ENCODE measurements at regions not wholly inside any gene's neighbourhood (a gene's known extent, or its start where the extent isn't known, plus 50 kb on each side); places are given as distances from the start of the nearest gene placed in this dataset.

GRCh38 chr5:106459541-106459940 is 1211.2 kb downstream of the EFNA5 start:
- H3K4me3 ChIP-seq = no peak overlapping the region
- H3K4me1 ChIP-seq = no peaks in the 10 kb centered on the region

GRCh38 chr5:106454651-106455415 is 1215.9 kb downstream of the EFNA5 start:
- Histone ChIP-seq H3K36me3 (no peaks in the 10 kb centered on the region), H3K27ac (no peak overlapping the region), H3K4me3 (no peak overlapping the region), H3K27me3 (no peaks in the 10 kb centered on the region), H3K4me1 (no peaks in the 10 kb centered on the region), H3K9me3 (no peaks in the 10 kb centered on the region)
- intact Hi-C loops (cut with DNase I) = no loop called here
- 70 to 72% methylated on average over 3 of the region's 3 CpGs for WGBS, 2 donors
- no peak for DNase-seq
- TF ChIP-seq POLR2A (IDR thresholded peaks at IDR 0.05) (no peak), EP300 (IDR thresholded peaks at IDR 0.05) (no peak), POLR2AphosphoS5 (IDR thresholded peaks at IDR 0.05) (no peak), CTCF (IDR thresholded peaks at IDR 0.05) (no peak)

More at GRCh38 chr5:106459541-106459940, 1211.2 kb downstream of the EFNA5 start:
- no peak for DNase-seq
- Histone ChIP-seq H3K27me3 (no peaks in the 10 kb centered on the region), H3K36me3 (no peaks in the 10 kb centered on the region), H3K27ac (no peak overlapping the region), H3K9me3 (no peaks in the 10 kb centered on the region)
- intact Hi-C loops (cut with DNase I) = no loop called here
- 87 to 93% methylated on average over 4 of the region's 4 CpGs for WGBS, 2 donors
- TF ChIP-seq POLR2AphosphoS5 (IDR thresholded peaks at IDR 0.05) = no peak
- no peak for TF ChIP-seq CTCF (IDR thresholded peaks at IDR 0.05)
- TF ChIP-seq EP300 (IDR thresholded peaks at IDR 0.05) = no peak
- TF ChIP-seq POLR2A (IDR thresholded peaks at IDR 0.05) = no peak

GRCh38 chr5:106454050-106454449 is 1216.7 kb downstream of the EFNA5 start:
- TF ChIP-seq POLR2A (IDR thresholded peaks at IDR 0.05) (no peak), EP300 (IDR thresholded peaks at IDR 0.05) (no peak), POLR2AphosphoS5 (IDR thresholded peaks at IDR 0.05) (no peak), CTCF (IDR thresholded peaks at IDR 0.05) (no peak)
- whole genome bisulfite sequencing, 2 donors = 91 to 92% methylated on average over 1 of the region's 1 CpG
- intact Hi-C loops (cut with DNase I) = no loop called here
- no peak for DNase-seq
- Histone ChIP-seq H3K4me3 (no peak overlapping the region), H3K9me3 (no peaks in the 10 kb centered on the region), H3K27ac (no peak overlapping the region), H3K27me3 (no peaks in the 10 kb centered on the region), H3K4me1 (no peaks in the 10 kb centered on the region), H3K36me3 (no peaks in the 10 kb centered on the region)

GRCh38 chr5:106451998-106452397 is 1218.7 kb downstream of the EFNA5 start:
- Histone ChIP-seq H3K36me3 (no peaks in the 10 kb centered on the region), H3K4me3 (no peak overlapping the region), H3K9me3 (no peaks in the 10 kb centered on the region), H3K4me1 (no peaks in the 10 kb centered on the region), H3K27me3 (no peaks in the 10 kb centered on the region), H3K27ac (no peak overlapping the region)
- 47 to 65% methylated on average over 5 of the region's 5 CpGs for WGBS, 2 donors
- intact Hi-C loops (cut with DNase I) = no loop called here
- TF ChIP-seq CTCF (IDR thresholded peaks at IDR 0.05) (no peak), EP300 (IDR thresholded peaks at IDR 0.05) (no peak), POLR2AphosphoS5 (IDR thresholded peaks at IDR 0.05) (no peak), POLR2A (IDR thresholded peaks at IDR 0.05) (no peak)
- DNase-seq = no peak

- Histone ChIP-seq H3K36me3 (no peaks in the 10 kb centered on the region), H3K9me3 (no peaks in the 10 kb centered on the region), H3K4me1 (no peaks in the 10 kb centered on the region), H3K4me3 (no peak overlapping the region), H3K27me3 (no peaks in the 10 kb centered on the region), H3K27ac (no peak overlapping the region)
- no peak for DNase-seq
- no peak for TF ChIP-seq POLR2AphosphoS5 (IDR thresholded peaks at IDR 0.05)
- TF ChIP-seq CTCF (IDR thresholded peaks at IDR 0.05) = no peak
- TF ChIP-seq EP300 (IDR thresholded peaks at IDR 0.05) = no peak
- TF ChIP-seq POLR2A (IDR thresholded peaks at IDR 0.05) = no peak
- intact Hi-C loops (cut with DNase I) = no loop called here
- WGBS, 2 donors = 83 to 93% methylated on average over 2 of the region's 2 CpGs
Observed at GRCh38 chr5:106443746-106444145, 1227.0 kb downstream of the EFNA5 start.

All from sigmoid colon (tissue), 6 donors.